GM18951 (cell line): ENCODE measurements at regions not wholly inside any gene's neighbourhood (a gene's known extent, or its start where the extent isn't known, plus 50 kb on each side); places are given as distances from the start of the nearest gene placed in this dataset.

Experiments used
- POLR2A ChIP-seq: IDR thresholded peaks from 4 replicates; pipeline ENCODE4 v1.6.1; 2011; ENCODE audit warnings: mild to moderate bottlenecking; ENCODE audit not compliant: insufficient read length, insufficient read depth; ENCODE audit errors: extremely low read depth
- in situ Hi-C: fragments of 300-500 bp; cut with MboI; formaldehyde crosslinking; loops from one replicate; pipeline ENCODE4 v1.12.0; 2022; ENCODE audit warnings: low sequenced_read_pairs, mixed read lengths, inconsistent platforms; ENCODE audit not compliant: unreplicated experiment

DNA sequence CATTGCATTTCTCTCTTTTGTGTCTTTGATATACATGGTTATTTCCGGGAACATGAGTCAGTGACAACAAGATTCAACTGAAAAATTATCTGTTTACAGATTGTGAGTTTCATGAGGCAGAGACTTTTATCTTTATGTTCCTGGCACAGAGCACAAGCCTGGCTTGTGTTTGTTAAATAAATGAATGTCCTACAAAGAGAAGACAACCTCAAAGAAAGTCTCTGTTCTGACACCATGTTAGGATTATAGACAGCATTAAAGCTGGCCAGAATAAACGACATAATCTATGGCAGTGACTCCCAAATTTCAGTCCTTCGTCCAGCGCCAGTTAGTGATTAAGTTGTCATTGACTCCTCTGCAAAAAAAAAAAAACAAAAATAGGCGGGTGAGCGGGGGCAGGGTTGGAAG is 97.4 kb upstream of the DNAJC10 start:
- in situ Hi-C loops, result no loop called here
- TF ChIP-seq POLR2A, result no peak

DNA sequence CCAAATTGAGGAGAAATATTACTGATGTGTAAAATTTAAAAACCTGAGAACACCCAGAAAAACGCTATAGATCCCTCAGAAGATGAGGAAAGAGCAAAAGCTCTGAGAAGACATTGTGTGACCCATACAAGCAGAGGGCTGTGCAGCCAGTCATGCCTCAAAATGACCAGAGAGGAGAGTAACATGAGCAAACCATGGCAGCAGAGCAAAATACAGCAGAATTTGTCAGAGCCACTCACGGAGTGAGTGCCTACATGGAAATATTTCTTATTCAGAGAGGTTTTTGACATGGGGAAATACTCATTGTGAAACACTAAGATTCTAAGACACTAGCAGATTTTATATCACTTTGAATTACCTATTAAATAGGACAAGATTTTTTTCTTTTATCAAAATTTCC is 96.8 kb upstream of the DNAJC10 start:
- in situ Hi-C loops, result no loop called here
- TF ChIP-seq POLR2A, result no peak

DNA sequence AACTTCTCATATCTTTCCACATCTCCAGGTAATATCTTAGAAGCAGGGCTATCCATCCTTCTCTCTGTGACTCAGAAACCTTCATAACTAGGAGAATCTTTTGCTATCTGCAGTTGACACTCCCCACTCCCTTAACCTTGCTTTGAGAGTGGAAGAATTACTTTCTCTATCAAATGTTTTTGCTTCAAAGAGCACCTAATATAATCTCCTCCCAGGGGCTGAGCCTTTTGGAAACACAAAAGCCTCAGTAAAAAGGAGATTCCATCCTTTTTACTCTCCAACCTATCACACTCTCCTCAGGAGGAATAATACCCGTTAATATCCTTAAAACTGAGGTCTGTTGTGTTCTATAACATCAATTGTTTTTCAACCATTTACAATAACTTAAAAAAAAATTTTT is 94.9 kb upstream of the DNAJC10 start:
- TF ChIP-seq POLR2A, result no peak
- in situ Hi-C loops, result no loop called here

GRCh38 chr2:182621810-182622209 is 94.2 kb upstream of the DNAJC10 start:
- no peak for TF ChIP-seq POLR2A
- in situ Hi-C loops, result no loop called here

DNA sequence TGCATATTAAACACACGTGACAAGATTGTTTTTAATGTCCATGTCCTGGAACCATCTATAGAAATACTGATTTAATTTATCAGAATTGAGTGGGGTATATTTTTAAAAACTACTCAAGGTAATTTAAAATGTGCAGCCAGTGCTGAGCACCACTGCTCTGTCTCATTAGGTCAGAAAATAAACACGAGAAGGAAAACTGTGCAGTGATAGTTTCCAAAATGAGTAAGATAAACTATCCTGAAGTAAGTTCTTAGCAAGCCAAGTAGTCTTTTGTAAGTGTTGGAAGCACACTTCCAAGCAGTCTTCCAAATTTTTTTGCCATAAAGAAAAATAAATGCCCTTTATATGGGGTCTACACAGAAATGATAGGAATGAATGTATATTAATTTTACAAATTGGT is 93.8 kb upstream of the DNAJC10 start:
- TF ChIP-seq POLR2A, result no peak
- in situ Hi-C loops, result no loop called here

DNA sequence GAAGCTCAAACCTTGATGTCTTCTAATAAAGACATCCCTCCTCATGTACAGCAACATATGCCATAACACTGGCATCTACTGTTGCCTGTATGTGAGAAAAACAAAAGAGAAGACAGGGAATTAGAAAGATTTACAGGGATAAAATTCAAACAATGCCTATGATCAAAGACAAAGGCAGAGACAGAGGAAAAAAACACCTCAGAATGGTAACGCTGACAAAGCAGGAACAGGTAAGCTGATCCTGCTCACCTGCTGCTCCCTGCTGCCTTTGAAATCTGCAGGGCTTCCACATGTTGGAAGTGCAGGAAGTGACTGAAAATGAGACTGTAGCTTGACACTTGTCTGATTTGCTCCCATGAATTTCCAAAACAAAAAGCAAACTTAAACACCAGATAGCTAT is 90.2 kb upstream of the DNAJC10 start:
- in situ Hi-C loops, result no loop called here

DNA sequence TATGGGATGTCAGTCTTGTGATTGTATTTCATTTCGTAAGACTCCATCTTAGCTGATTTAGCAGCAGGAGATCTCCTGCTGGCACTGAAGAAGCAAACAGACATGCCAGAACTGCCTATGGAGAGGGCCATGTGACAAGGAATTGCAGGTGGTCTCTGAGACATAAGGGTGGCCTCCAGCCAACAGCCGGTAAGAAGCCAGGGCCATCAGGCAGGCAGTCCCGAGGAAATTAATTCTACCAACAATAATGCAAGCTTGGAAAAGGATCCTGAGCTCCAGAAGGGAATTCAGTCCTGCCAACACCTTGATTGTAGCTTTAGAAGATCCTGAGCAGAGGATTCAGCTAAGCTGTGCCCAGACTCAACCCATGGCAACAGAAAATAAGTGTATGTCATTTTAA is 87.1 kb upstream of the DNAJC10 start:
- in situ Hi-C loops, result no loop called here
- no peak for TF ChIP-seq POLR2A

More for the DNA sequence above, 90.2 kb upstream of the DNAJC10 start:
- TF ChIP-seq POLR2A, result no peak

DNA sequence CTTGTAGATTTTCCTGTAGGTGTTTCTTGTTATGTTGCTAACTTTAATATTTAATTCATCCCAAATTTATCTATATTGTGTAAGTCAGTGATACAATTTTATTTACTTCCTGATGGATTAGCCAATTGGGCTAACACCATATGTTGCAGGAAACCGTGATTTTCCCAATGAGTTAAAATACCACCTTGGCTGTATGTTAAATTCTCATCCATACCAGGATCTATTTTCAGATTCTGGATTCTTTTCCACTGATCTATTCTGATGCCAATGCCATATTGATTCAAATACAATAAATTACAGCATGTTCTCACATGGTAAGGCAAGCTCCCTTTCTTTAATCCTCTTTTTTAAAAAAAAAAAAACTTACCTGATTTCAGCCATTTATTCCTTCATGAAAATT is 85.8 kb upstream of the DNAJC10 start:
- no peak for TF ChIP-seq POLR2A

GRCh38 chr2:182631299-182631698 is 84.8 kb upstream of the DNAJC10 start:
- in situ Hi-C loops, result no loop called here
- no peak for TF ChIP-seq POLR2A

More for the DNA sequence above, 85.8 kb upstream of the DNAJC10 start:
- in situ Hi-C loops, result no loop called here

DNA sequence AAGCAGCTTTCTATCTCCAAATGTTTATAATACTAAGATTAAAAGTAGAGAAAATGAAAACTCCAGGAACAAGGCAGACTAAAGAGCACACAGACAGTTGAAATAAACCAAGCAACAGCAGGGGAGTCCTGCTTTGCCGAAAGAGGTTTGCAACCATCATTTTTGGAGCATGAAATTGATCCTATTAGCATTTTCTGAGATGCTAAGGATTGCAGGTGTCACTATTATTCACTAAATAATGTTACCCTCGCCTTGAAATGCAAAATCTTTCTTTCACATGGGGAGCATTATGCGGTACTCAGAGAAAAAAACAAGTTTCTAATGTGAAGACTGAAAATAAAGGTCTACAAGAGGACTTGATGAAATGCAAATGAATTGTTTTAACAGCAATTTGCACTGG is 81.7 kb upstream of the DNAJC10 start:
- in situ Hi-C loops, result no loop called here
- no peak for TF ChIP-seq POLR2A

- in situ Hi-C loops, result no loop called here
- TF ChIP-seq POLR2A, result no peak
These were observed 79.4 kb upstream of the DNAJC10 start for GRCh38 chr2:182636699-182637098.

- TF ChIP-seq POLR2A, result no peak
- in situ Hi-C loops, result no loop called here
These were observed 77.4 kb upstream of the DNAJC10 start for GRCh38 chr2:182638667-182639066.

- in situ Hi-C loops, result no loop called here
- no peak for TF ChIP-seq POLR2A
These were observed 76.1 kb upstream of the DNAJC10 start for GRCh38 chr2:182639971-182640370.

- in situ Hi-C loops, result no loop called here
- TF ChIP-seq POLR2A, result no peak
These were observed 73.7 kb upstream of the DNAJC10 start for GRCh38 chr2:182642328-182642727.
